ENCODE measurements at regions not wholly inside any gene's neighbourhood (a gene's known extent, or its start where the extent isn't known, plus 50 kb on each side); places are given as distances from the start of the nearest gene placed in this dataset.

DNA sequence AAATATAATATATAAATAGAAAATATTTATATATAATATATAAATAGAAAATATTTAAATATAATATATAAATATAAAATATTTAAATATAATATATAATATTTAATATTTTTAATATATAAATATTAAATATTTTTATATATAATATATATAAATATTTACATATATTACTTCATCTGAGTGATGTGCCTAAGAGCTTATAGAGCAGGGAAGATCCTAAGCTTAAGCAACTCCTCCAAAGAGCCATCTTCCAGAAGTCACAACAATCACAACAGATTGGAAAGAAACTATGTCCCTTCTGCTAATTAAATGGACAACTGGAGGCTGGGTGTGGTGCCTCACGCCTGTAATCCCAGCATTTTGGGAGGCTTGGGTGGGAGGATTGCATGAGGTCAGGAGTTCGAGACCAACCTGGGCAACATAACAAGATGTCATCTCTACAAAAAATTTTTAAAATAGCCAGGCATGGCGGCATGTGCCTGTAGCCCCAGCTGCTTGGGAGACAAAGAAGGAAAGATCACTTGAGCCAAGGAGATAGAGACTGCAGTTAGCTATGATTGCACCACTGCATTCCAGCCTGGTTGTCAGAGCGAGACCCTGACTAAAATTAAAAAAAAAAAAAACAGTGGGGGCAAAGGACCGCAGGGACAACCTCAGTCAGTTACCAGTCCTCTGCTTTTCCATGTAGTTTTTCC is 198.7 kb downstream of the SKIDA1 start:
- Histone ChIP-seq H3K4me2 (ENCODE audit: insufficient read depth, low read length) (no peak overlapping the region), H3K36me3 (ENCODE audit: insufficient read depth, low read length) (no peaks in the 10 kb centered on the region), H3K4me1 (ENCODE audit: insufficient read depth, low read length) (no peaks in the 10 kb centered on the region), H3K9ac (ENCODE audit: low read depth, low read length) (no peak overlapping the region), H4K20me1 (ENCODE audit: insufficient read depth, low read length) (no peaks in the 10 kb centered on the region), H3K27ac (ENCODE audit: low read length) (no peak overlapping the region), H3K79me2 (ENCODE audit: insufficient read depth, low read length) (no peaks in the 10 kb centered on the region), H3K4me3 (ENCODE audit: low read depth in 1 of 2, low read length in 2 of 2) (no peak overlapping the region), H3K27me3 (ENCODE audit: insufficient read depth, low read length, poor library complexity) (no peaks in the 10 kb centered on the region), H2AFZ (ENCODE audit: low read depth, low read length) (no peak overlapping the region), H3K9me3 (ENCODE audit: insufficient read depth, low read length, severe bottlenecking) (no peaks in the 10 kb centered on the region)
- ATAC-seq (ENCODE audit: insufficient read depth, low read depth), result no peak
- DNase-seq, result no peak
- no peak for TF ChIP-seq EZH2 (IDR thresholded peaks at IDR 0.05; ENCODE audit: borderline replicate concordance, low read depth, low read length, severe bottlenecking)
- TF ChIP-seq, protein P1, sequence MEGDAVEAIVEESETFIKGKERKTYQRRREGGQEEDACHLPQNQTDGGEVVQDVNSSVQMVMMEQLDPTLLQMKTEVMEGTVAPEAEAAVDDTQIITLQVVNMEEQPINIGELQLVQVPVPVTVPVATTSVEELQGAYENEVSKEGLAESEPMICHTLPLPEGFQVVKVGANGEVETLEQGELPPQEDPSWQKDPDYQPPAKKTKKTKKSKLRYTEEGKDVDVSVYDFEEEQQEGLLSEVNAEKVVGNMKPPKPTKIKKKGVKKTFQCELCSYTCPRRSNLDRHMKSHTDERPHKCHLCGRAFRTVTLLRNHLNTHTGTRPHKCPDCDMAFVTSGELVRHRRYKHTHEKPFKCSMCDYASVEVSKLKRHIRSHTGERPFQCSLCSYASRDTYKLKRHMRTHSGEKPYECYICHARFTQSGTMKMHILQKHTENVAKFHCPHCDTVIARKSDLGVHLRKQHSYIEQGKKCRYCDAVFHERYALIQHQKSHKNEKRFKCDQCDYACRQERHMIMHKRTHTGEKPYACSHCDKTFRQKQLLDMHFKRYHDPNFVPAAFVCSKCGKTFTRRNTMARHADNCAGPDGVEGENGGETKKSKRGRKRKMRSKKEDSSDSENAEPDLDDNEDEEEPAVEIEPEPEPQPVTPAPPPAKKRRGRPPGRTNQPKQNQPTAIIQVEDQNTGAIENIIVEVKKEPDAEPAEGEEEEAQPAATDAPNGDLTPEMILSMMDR (IDR thresholded peaks at IDR 0.05; ENCODE audit: borderline replicate concordance, extremely low read depth, low read length, poor library complexity, severe bottlenecking), result no peak

DNA sequence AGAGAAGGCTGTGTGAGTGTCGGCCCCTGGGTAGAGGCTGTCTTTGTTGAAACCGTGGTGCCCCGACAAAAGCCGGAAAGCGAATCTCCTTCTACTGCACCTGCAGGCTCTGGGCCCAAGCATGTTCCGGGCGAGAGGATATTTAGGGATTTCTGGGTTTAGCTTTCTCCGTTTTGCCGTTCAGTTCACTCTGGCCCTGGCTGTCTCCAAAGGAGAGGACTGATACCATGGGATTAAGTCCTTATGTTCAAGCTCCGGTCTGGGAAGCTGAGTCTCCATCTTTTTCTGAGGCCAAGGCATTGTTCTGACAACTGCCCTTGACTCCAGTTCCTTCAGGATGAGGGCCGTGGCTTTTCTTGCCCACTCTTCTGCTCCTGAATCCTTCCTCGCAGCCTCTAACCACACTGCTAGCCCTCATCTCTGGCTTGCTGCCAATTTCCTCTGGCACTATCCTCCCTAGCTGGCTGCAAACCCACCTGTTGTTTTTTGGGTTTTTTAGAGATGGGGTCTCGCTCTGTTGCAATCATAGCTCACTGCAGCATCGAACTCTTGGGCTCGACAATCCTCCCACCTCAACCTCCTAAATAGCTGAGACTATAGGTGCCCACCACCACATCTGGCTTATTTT is 206.8 kb downstream of the SKIDA1 start:
- H3K27ac ChIP-seq (ENCODE audit: low read length), result no peak overlapping the region

DNA sequence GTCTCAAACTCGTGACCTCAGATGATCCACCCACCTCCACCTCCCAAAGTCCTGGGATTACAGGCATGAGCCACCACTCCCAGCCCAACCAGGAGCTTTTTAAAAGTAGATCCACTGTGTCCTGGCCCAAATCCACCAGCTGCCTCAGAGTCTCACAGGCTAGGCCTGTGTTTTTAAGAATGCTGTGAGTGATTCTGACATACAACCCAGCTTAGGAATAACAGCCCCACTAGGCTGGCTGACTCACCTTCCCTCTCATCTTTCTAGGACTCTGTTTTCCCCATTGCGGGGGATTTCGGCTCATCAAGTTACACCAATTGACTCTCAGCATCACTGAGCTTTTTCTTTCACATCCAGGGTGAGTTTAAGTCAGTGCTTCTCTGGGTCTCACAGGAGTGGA is 207.6 kb downstream of the SKIDA1 start:
- no peaks in the 10 kb centered on the region for H3K9me3 ChIP-seq (ENCODE audit: insufficient read depth, low read length, severe bottlenecking)
- no peak overlapping the region for H3K4me2 ChIP-seq (ENCODE audit: insufficient read depth, low read length)
- TF ChIP-seq, protein P1 (IDR thresholded peaks at IDR 0.05; ENCODE audit: borderline replicate concordance, extremely low read depth, low read length, poor library complexity, severe bottlenecking), result no peak
- TF ChIP-seq EZH2 (IDR thresholded peaks at IDR 0.05; ENCODE audit: borderline replicate concordance, low read depth, low read length, severe bottlenecking), result no peak
- no peaks in the 10 kb centered on the region for H4K20me1 ChIP-seq (ENCODE audit: insufficient read depth, low read length)
- no peak overlapping the region for H3K9ac ChIP-seq (ENCODE audit: low read depth, low read length)
- H3K27ac ChIP-seq (ENCODE audit: low read length), result no peak overlapping the region
- H3K27me3 ChIP-seq (ENCODE audit: insufficient read depth, low read length, poor library complexity), result no peaks in the 10 kb centered on the region
- no peak overlapping the region for H3K4me3 ChIP-seq (ENCODE audit: low read depth in 1 of 2, low read length in 2 of 2)
- no peak overlapping the region for H2AFZ ChIP-seq (ENCODE audit: low read depth, low read length)
- ATAC-seq (ENCODE audit: insufficient read depth, low read depth) (no peak), DNase-seq (no peak)
- H3K36me3 ChIP-seq (ENCODE audit: insufficient read depth, low read length), result no peaks in the 10 kb centered on the region
- no peaks in the 10 kb centered on the region for H3K4me1 ChIP-seq (ENCODE audit: insufficient read depth, low read length)
- H3K79me2 ChIP-seq (ENCODE audit: insufficient read depth, low read length), result no peaks in the 10 kb centered on the region

More for the DNA sequence above, 206.8 kb downstream of the SKIDA1 start:
- DNase-seq (no peak), ATAC-seq (ENCODE audit: insufficient read depth, low read depth) (no peak)
- H3K36me3 ChIP-seq (ENCODE audit: insufficient read depth, low read length), result no peaks in the 10 kb centered on the region
- H3K4me3 ChIP-seq (ENCODE audit: low read depth in 1 of 2, low read length in 2 of 2), result no peak overlapping the region
- no peak overlapping the region for H2AFZ ChIP-seq (ENCODE audit: low read depth, low read length)
- no peak for TF ChIP-seq EZH2 (IDR thresholded peaks at IDR 0.05; ENCODE audit: borderline replicate concordance, low read depth, low read length, severe bottlenecking)
- TF ChIP-seq, protein P1 (IDR thresholded peaks at IDR 0.05; ENCODE audit: borderline replicate concordance, extremely low read depth, low read length, poor library complexity, severe bottlenecking), result no peak
- no peaks in the 10 kb centered on the region for H3K9me3 ChIP-seq (ENCODE audit: insufficient read depth, low read length, severe bottlenecking)
- no peak overlapping the region for H3K9ac ChIP-seq (ENCODE audit: low read depth, low read length)
- H4K20me1 ChIP-seq (ENCODE audit: insufficient read depth, low read length), result no peaks in the 10 kb centered on the region
- no peaks in the 10 kb centered on the region for H3K27me3 ChIP-seq (ENCODE audit: insufficient read depth, low read length, poor library complexity)
- no peaks in the 10 kb centered on the region for H3K4me1 ChIP-seq (ENCODE audit: insufficient read depth, low read length)
- H3K79me2 ChIP-seq (ENCODE audit: insufficient read depth, low read length), result no peaks in the 10 kb centered on the region
- no peak overlapping the region for H3K4me2 ChIP-seq (ENCODE audit: insufficient read depth, low read length)

Measured in DND-41 (cell line).